BLaER1 treated with 17β-estradiol and CSF1 and Interleukin-3, amounts not matched to agents 10 nM and 100 nM (cell line): ENCODE measurements at regions not wholly inside any gene's neighbourhood (a gene's known extent, or its start where the extent isn't known, plus 50 kb on each side); places are given as distances from the start of the nearest gene placed in this dataset.

Experiments
- H3K27ac ChIP-seq, 11 experiments: shearing (Covaris generic); formaldehyde crosslinking; 2 replicates each; pipeline ENCODE4 v1.8.1; 2022
- H3K27me3 ChIP-seq, 11 experiments: shearing (Covaris generic); formaldehyde crosslinking; 2 replicates each; pipeline ENCODE4 v1.8.1; 2022
- H3K36me3 ChIP-seq, 11 experiments: shearing (Covaris generic); formaldehyde crosslinking; 2 replicates each; pipeline ENCODE4 v1.8.1; 2022
- H3K4me1 ChIP-seq, 10 experiments: shearing (Covaris generic); formaldehyde crosslinking; 2 replicates each; pipeline ENCODE4 v1.8.1; 2022
- H3K4me2 ChIP-seq, 11 experiments: shearing (Covaris generic); formaldehyde crosslinking; 2 replicates each; pipeline ENCODE4 v1.8.1; 2022
- H3K4me3 ChIP-seq, 10 experiments: shearing (Covaris generic); formaldehyde crosslinking; 2 replicates each; pipeline ENCODE4 v1.8.1; 2022
- H3K9ac ChIP-seq, 11 experiments: shearing (Covaris generic); formaldehyde crosslinking; 2 replicates each; pipeline ENCODE4 v1.8.1; 2022
- H3K9me3 ChIP-seq, 11 experiments: shearing (Covaris generic); formaldehyde crosslinking; replicated peaks in 1 of 11; 2 replicates each; pipeline ENCODE4 v1.8.1; 2022
- H4K20me1 ChIP-seq, 11 experiments: shearing (Covaris generic); formaldehyde crosslinking; 2 replicates each; pipeline ENCODE4 v1.8.1; 2022
- Cebpa-rat ChIP-seq, 11 experiments: shearing (Covaris generic); IDR thresholded peaks; 2 replicates each; pipeline ENCODE4 v1.8.1; 2022

DNA sequence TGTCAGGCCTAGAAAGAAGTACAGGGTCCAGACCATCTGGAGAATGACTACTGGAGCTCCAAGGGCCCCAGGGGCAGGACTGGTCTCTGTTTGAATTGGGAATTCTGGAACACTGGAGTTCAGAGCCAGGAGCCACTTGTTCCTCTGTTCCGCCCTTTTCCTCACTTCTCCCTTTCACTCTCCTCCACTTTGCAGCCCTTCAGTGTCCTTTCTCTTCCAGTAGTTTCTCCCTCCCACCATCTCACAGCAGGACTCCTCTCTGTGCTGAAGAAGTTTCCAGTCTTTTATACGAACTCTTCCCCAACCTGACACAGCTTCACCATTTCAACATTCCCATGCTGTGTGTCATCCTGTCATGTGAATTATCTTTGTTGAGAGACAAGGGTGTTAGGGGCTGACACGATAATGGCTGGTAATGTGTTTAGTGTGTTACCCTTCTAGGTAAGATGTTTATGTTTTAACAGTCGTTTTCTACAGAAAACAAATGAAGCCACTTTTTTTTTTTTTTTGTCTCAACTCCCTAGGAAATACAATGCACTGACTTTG lies 180.3 kb upstream of the MYOCD start:
- Histone ChIP-seq H3K9ac (no peak overlapping the region), H3K27me3 (no peaks in the 10 kb centered on the region), H4K20me1 (no peaks in the 10 kb centered on the region), H3K4me2 (no peak overlapping the region), H3K4me1 (peaks cover 0 to under 1% (median 0%) of the 10 kb centered on the region in 10 experiments; a peak in 4 of 20 replicates), H3K9me3 (no peaks in the 10 kb centered on the region), H3K36me3 (no peaks in the 10 kb centered on the region), H3K4me3 (no peak overlapping the region), H3K27ac (no peak overlapping the region)
- no peak for TF ChIP-seq Cebpa-rat (IDR thresholded peaks at IDR 0.05)

DNA sequence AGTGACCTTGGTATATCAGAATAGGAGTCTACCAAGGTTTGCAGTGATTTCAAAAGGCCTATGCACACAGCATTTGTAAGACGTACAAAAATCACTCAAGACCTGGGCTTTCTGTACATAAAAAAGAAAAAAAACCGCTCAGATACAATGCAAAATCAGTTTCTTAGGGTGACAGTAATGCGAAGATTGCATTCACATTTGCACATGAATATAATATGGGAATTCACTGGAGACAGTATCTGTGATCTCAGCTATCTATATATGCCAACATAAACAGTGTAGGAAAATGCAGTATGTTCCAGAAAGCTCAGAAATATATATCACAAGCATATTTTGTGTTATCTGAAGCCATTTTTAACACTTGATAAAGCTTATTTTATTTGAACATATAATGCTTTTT lies 176.4 kb upstream of the MYOCD start:
- TF ChIP-seq Cebpa-rat (IDR thresholded peaks at IDR 0.05) = no peak
- H3K9me3 ChIP-seq = peaks cover 0 to 8% (median 0%) of the 10 kb centered on the region in 11 experiments; a peak in 1 of 22 replicates
- peaks cover 0 to 25% (median 13%) of the 10 kb centered on the region in 10 experiments; a peak in 15 of 20 replicates for H3K4me1 ChIP-seq
- H3K4me2 ChIP-seq = no peak overlapping the region
- H3K36me3 ChIP-seq = no peaks in the 10 kb centered on the region
- H4K20me1 ChIP-seq = no peaks in the 10 kb centered on the region
- H3K9ac ChIP-seq = no peak overlapping the region
- H3K27ac ChIP-seq = no peak overlapping the region
- H3K4me3 ChIP-seq = no peak overlapping the region
- H3K27me3 ChIP-seq = no peaks in the 10 kb centered on the region

DNA sequence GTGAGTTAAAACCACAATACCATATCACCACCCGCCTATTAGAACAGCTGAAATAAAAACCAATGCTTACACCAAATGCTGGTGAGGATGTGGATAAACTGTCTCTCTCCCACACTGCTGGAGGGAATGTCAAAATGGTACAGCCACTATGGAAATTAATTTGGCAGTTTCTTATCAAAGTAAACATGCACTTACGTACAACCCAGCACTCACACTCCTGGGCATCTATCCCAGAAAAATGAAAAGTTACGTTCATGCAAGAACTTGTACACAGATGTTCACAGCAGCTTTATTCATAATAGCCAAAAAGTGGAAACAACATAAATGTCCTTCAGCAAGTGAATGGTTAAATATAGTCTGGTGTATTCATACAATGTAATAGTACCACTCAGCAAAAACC lies 173.2 kb upstream of the MYOCD start:
- Histone ChIP-seq H3K36me3 (no peaks in the 10 kb centered on the region), H3K4me1 (peaks cover 5 to 44% (median 26%) of the 10 kb centered on the region in 10 experiments), H3K27me3 (no peaks in the 10 kb centered on the region), H3K4me2 (peak overlapping the region in 8 of 11 experiments; percentile 2 to 77 (median 58); a peak in 15 of 22 replicates), H3K9me3 (peaks cover 0 to 28% (median 5%) of the 10 kb centered on the region in 11 experiments; a peak in 7 of 22 replicates), H3K4me3 (no peak overlapping the region), H3K27ac (no peak overlapping the region), H3K9ac (no peak overlapping the region), H4K20me1 (no peaks in the 10 kb centered on the region)
- no peak for TF ChIP-seq Cebpa-rat (IDR thresholded peaks at IDR 0.05)

DNA sequence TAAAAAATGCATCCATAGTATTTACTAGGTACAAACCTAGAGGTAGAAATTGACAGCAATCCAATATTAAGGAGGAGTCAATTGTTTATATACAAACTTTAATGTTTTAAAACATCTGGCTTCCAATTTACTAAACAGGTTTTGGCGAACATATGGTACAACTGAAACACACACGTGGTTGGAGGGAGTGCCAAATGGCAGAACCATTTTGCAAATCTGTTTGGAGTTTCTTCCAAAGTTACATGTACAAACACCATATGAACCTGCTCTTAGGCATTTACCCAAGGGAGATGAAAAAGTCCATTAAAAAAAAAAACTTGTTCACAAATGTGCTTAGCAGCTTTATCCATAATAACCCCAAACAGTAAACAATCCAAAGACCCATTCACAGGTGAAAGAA lies 159.8 kb upstream of the MYOCD start:
- H4K20me1 ChIP-seq = no peaks in the 10 kb centered on the region
- no peaks in the 10 kb centered on the region for H3K27me3 ChIP-seq
- no peaks in the 10 kb centered on the region for H3K9me3 ChIP-seq
- H3K4me2 ChIP-seq = no peak overlapping the region
- no peak overlapping the region for H3K27ac ChIP-seq
- H3K9ac ChIP-seq = no peak overlapping the region
- H3K4me1 ChIP-seq = no peaks in the 10 kb centered on the region
- no peak overlapping the region for H3K4me3 ChIP-seq
- no peaks in the 10 kb centered on the region for H3K36me3 ChIP-seq
- TF ChIP-seq Cebpa-rat (IDR thresholded peaks at IDR 0.05) = no peak

DNA sequence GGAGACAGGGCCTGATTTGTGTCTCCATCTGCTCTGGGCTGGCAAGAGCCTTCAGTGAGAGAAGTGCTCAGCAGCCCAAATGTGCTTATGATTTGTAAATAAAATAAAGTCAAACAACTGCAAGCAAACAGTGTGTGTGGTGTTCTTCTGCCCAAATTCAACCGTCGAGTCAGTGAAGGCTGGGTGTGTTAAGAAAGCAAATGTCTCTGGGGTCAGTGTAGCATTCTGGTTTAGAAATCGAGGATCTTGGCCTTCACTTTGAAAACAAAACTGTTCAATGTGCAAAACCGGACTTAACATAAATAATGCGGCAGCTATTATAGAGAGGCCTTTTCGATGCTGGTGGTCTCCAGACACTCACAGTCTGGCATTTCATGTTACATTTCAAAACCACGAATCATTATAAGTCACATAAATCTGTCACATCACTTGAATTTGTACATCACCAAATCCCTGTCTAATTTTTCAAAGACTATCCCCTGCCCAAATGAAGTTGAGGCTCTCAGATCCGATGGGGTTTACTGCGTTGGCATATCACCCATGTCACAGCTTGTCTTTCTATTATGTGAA lies 158.6 kb upstream of the MYOCD start:
- no peaks in the 10 kb centered on the region for H4K20me1 ChIP-seq
- H3K4me1 ChIP-seq = no peaks in the 10 kb centered on the region
- no peaks in the 10 kb centered on the region for H3K36me3 ChIP-seq
- H3K4me3 ChIP-seq = no peak overlapping the region
- TF ChIP-seq Cebpa-rat (IDR thresholded peaks at IDR 0.05) = no peak
- no peaks in the 10 kb centered on the region for H3K9me3 ChIP-seq
- H3K4me2 ChIP-seq = no peak overlapping the region
- H3K27me3 ChIP-seq = no peaks in the 10 kb centered on the region
- no peak overlapping the region for H3K9ac ChIP-seq
- H3K27ac ChIP-seq = no peak overlapping the region

DNA sequence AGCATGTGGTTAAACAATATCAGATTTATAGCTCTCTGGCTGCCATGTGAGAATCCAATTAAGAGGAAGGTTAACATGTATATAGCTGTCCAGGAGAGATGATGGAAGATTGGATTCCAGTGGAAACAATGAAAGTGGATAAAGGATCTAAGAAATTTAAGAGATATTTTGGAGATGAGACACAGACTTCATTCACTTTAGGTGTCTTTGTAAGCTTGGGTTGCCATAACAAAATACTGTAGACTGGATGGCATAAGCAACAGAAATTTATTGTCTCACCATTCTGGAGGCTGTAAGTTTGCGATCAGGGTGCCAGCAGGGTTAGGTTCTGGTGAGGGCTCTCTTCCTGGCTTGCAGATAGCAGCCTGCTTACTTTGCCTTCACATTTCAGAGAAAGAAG lies 155.9 kb upstream of the MYOCD start:
- no peak overlapping the region for H3K27ac ChIP-seq
- no peaks in the 10 kb centered on the region for H4K20me1 ChIP-seq
- H3K4me2 ChIP-seq = no peak overlapping the region
- no peaks in the 10 kb centered on the region for H3K9me3 ChIP-seq
- H3K4me1 ChIP-seq = no peaks in the 10 kb centered on the region
- no peak for TF ChIP-seq Cebpa-rat (IDR thresholded peaks at IDR 0.05)
- H3K9ac ChIP-seq = no peak overlapping the region
- H3K36me3 ChIP-seq = no peaks in the 10 kb centered on the region
- no peak overlapping the region for H3K4me3 ChIP-seq
- no peaks in the 10 kb centered on the region for H3K27me3 ChIP-seq

DNA sequence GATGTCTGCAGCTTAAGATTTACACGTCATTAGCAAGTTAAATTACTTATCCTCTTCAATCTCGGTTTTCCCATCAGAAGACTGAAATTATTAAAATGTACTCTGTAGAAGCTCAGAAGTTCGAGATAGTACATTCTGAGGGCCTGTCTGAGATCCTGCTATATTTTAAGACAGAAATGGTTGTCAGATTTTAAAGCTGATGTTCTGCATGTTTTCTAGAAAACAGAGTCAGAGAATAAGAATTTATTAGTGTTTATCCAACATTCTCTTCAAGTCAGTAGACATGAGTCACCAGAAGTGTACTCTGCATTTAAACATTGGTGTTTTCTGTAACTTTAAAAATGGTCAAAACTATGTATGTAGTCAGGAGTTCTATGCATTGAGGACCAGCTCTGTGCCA lies 155.2 kb upstream of the MYOCD start:
- Histone ChIP-seq H3K9me3 (no peaks in the 10 kb centered on the region), H3K4me1 (no peaks in the 10 kb centered on the region), H3K27me3 (no peaks in the 10 kb centered on the region), H3K36me3 (no peaks in the 10 kb centered on the region), H3K27ac (no peak overlapping the region), H3K4me3 (no peak overlapping the region), H4K20me1 (no peaks in the 10 kb centered on the region), H3K4me2 (no peak overlapping the region), H3K9ac (no peak overlapping the region)
- no peak for TF ChIP-seq Cebpa-rat (IDR thresholded peaks at IDR 0.05)

DNA sequence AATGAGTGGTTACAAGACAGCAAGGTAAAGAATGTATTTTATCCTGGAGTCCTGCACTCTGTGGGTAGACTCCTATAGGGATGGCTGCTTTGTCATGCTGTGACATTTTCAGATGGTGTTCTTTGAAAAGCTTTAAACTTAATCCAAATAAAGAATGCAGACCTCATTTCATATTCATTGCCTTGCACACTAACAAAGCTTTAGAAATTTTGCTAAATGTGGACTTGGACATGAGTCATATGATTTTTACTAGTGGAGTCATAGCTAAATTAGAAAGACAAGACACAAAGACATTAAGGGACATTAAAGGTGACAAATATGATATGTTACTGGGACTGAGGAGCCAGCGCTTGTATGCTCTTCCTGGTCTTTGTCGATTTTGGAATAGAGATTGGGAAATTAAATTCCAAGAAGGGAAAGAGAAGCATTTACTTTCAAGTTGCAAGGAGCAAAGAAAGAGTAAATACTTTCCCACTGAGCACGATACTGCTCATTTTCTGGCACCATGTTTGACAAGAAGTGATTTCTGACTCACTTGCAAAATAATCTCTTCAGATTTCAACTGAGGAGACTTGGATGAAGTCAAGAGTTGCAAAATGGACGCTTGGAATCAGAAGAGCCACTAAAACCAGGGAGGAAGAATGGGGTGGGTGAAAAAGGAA lies 152.9 kb upstream of the MYOCD start:
- no peak overlapping the region for H3K9ac ChIP-seq
- no peaks in the 10 kb centered on the region for H3K27me3 ChIP-seq
- no peak overlapping the region for H3K4me3 ChIP-seq
- H3K4me1 ChIP-seq = no peaks in the 10 kb centered on the region
- no peak for TF ChIP-seq Cebpa-rat (IDR thresholded peaks at IDR 0.05)
- H4K20me1 ChIP-seq = no peaks in the 10 kb centered on the region
- no peak overlapping the region for H3K4me2 ChIP-seq
- H3K27ac ChIP-seq = no peak overlapping the region
- no peaks in the 10 kb centered on the region for H3K36me3 ChIP-seq
- H3K9me3 ChIP-seq = no peaks in the 10 kb centered on the region

DNA sequence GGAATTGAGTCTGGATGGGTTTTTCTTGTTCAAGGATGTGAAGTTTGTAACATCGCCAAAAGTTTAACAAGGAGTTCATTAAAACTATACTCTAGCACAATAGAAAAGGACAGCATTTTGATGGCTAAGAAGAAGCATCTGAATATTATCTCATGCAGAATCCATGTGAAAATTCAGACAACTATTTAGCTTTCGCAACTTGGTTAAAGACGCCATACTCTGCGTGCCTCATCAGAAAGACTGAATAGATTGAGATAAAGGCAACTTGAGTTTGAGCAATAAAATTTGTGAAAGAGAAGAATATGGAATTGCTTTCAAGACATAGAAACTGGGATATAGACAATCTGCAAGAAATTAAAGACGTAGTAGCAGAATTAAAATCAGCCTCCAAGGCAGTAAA lies 151.1 kb upstream of the MYOCD start:
- H3K36me3 ChIP-seq = no peaks in the 10 kb centered on the region
- no peaks in the 10 kb centered on the region for H3K9me3 ChIP-seq
- H3K27me3 ChIP-seq = no peaks in the 10 kb centered on the region
- no peak overlapping the region for H3K9ac ChIP-seq
- H3K4me3 ChIP-seq = no peak overlapping the region
- no peaks in the 10 kb centered on the region for H3K4me1 ChIP-seq
- no peaks in the 10 kb centered on the region for H4K20me1 ChIP-seq
- H3K4me2 ChIP-seq = no peak overlapping the region
- H3K27ac ChIP-seq = no peak overlapping the region
- no peak for TF ChIP-seq Cebpa-rat (IDR thresholded peaks at IDR 0.05)
